Tibial artery (tissue), 4 donors: ENCODE measurements at regions not wholly inside any gene's neighbourhood (a gene's known extent, or its start where the extent isn't known, plus 50 kb on each side); places are given as distances from the start of the nearest gene placed in this dataset.

Experiments
- DNase-seq, 2 donors: peaks; one replicate each; pipeline ENCODE4 v3.0.0-alpha.2; 2019
- H3K27ac ChIP-seq, 2 donors: fragments of 200-600 bp; sonication (generic) in 1 of 2; 1 replicate in 1 of 2; 2 replicates in 1 of 2; pipeline ENCODE4 v1.5.1; 2018 to 2019; ENCODE audit warnings: mild to moderate bottlenecking in 1 of 2
- H3K27me3 ChIP-seq, 2 donors: fragments of 200-600 bp; sonication (generic) in 1 of 2; one replicate each; pipeline versions ENCODE4 v1.5.1 to v1.6.0; 2016 to 2019
- H3K36me3 ChIP-seq, 3 donors: fragments of 200-600 bp; sonication (generic) in 2 of 3; one replicate each; pipeline ENCODE4 v1.5.1; 2016 to 2019; ENCODE audit warnings: mild to moderate bottlenecking in 2 of 3
- H3K4me1 ChIP-seq, 4 donors: fragments of 200-600 bp; sonication (generic) in 2 of 4; 1 replicate in 3 of 4; 2 replicates in 1 of 4; pipeline ENCODE4 v1.5.1; 2016 to 2019
- H3K4me3 ChIP-seq, 2 donors: fragments of 200-600 bp; sonication (generic) in 1 of 2; 1 replicate in 1 of 2; 2 replicates in 1 of 2; pipeline ENCODE4 v1.5.1; 2018 to 2019; ENCODE audit warnings: mild to moderate bottlenecking in 2 of 2
- H3K9me3 ChIP-seq, 3 donors: fragments of 200-600 bp; sonication (generic) in 1 of 3; one replicate each; pipeline ENCODE4 v1.5.1; 2016 to 2019
- CTCF ChIP-seq, 2 experiments: fragments of 200-600 bp in 1 of 2; fragments of 450-650 bp in 1 of 2; IDR thresholded peaks; one replicate each; pipeline ENCODE4 v1.5.1; 2017 to 2019; ENCODE audit warnings: antibody characterized with exemption in 2 of 2, mild to moderate bottlenecking in 1 of 2, moderate library complexity in 1 of 2
- intact Hi-C: fragments of 100-400 bp; cut with DNase I; formaldehyde crosslinking; loops from one replicate; pipeline ENCODE4 v1.15.0; 2023; ENCODE audit warnings: low total_unique reads

- H3K27ac ChIP-seq, result no peak overlapping the region
- no peaks in the 10 kb centered on the region for H3K9me3 ChIP-seq
- no peak overlapping the region for H3K4me3 ChIP-seq
- no peaks in the 10 kb centered on the region for H3K36me3 ChIP-seq
- intact Hi-C loops, result no loop called here
- DNase-seq, result no peak
- H3K4me1 ChIP-seq, result no peaks in the 10 kb centered on the region
- no peaks in the 10 kb centered on the region for H3K27me3 ChIP-seq
- no peak for TF ChIP-seq CTCF (IDR thresholded peaks at IDR 0.05)
These were observed 1097.4 kb downstream of the TTLL7 start for GRCh38 chr1:82901561-82901960.

GRCh38 chr1:82901118-82901517 lies 1097.8 kb downstream of the TTLL7 start:
- intact Hi-C loops, result no loop called here
- DNase-seq, result no peak
- Histone ChIP-seq H3K36me3 (no peaks in the 10 kb centered on the region), H3K4me3 (no peak overlapping the region), H3K9me3 (no peaks in the 10 kb centered on the region), H3K27me3 (no peaks in the 10 kb centered on the region), H3K27ac (no peak overlapping the region), H3K4me1 (no peaks in the 10 kb centered on the region)
- TF ChIP-seq CTCF (IDR thresholded peaks at IDR 0.05), result no peak

- Histone ChIP-seq H3K27ac (no peak overlapping the region), H3K9me3 (no peaks in the 10 kb centered on the region), H3K27me3 (no peaks in the 10 kb centered on the region), H3K4me3 (no peak overlapping the region), H3K4me1 (no peaks in the 10 kb centered on the region), H3K36me3 (no peaks in the 10 kb centered on the region)
- DNase-seq, result no peak
- intact Hi-C loops, result no loop called here
- no peak for TF ChIP-seq CTCF (IDR thresholded peaks at IDR 0.05)
These were observed 1098.3 kb downstream of the ADGRL2 start for GRCh38 chr1:82899017-82899416.

- TF ChIP-seq CTCF (IDR thresholded peaks at IDR 0.05), result no peak
- Histone ChIP-seq H3K27me3 (no peaks in the 10 kb centered on the region), H3K4me3 (no peak overlapping the region), H3K4me1 (no peaks in the 10 kb centered on the region), H3K9me3 (no peaks in the 10 kb centered on the region), H3K36me3 (no peaks in the 10 kb centered on the region), H3K27ac (no peak overlapping the region)
- intact Hi-C loops, result no loop called here
- DNase-seq, result no peak
These were observed 1096.8 kb downstream of the ADGRL2 start for GRCh38 chr1:82897549-82897948.

GRCh38 chr1:82896036-82896435 lies 1095.3 kb downstream of the ADGRL2 start:
- Histone ChIP-seq H3K4me1 (no peaks in the 10 kb centered on the region), H3K27ac (no peak overlapping the region), H3K27me3 (no peaks in the 10 kb centered on the region), H3K4me3 (no peak overlapping the region), H3K9me3 (no peaks in the 10 kb centered on the region), H3K36me3 (no peaks in the 10 kb centered on the region)
- no peak for TF ChIP-seq CTCF (IDR thresholded peaks at IDR 0.05)
- no peak for DNase-seq
- intact Hi-C loops, result no loop called here

GRCh38 chr1:82894635-82895034 lies 1093.9 kb downstream of the ADGRL2 start:
- no peak overlapping the region for H3K27ac ChIP-seq
- no peak overlapping the region for H3K4me3 ChIP-seq
- intact Hi-C loops, result no loop called here
- no peak for TF ChIP-seq CTCF (IDR thresholded peaks at IDR 0.05)
- no peaks in the 10 kb centered on the region for H3K9me3 ChIP-seq
- H3K36me3 ChIP-seq, result no peaks in the 10 kb centered on the region
- DNase-seq, result no peak
- H3K27me3 ChIP-seq, result no peaks in the 10 kb centered on the region
- no peaks in the 10 kb centered on the region for H3K4me1 ChIP-seq
